ENCODE measurements at regions not wholly inside any gene's neighbourhood (a gene's known extent, or its start where the extent isn't known, plus 50 kb on each side); places are given as distances from the start of the nearest gene placed in this dataset.

DNA sequence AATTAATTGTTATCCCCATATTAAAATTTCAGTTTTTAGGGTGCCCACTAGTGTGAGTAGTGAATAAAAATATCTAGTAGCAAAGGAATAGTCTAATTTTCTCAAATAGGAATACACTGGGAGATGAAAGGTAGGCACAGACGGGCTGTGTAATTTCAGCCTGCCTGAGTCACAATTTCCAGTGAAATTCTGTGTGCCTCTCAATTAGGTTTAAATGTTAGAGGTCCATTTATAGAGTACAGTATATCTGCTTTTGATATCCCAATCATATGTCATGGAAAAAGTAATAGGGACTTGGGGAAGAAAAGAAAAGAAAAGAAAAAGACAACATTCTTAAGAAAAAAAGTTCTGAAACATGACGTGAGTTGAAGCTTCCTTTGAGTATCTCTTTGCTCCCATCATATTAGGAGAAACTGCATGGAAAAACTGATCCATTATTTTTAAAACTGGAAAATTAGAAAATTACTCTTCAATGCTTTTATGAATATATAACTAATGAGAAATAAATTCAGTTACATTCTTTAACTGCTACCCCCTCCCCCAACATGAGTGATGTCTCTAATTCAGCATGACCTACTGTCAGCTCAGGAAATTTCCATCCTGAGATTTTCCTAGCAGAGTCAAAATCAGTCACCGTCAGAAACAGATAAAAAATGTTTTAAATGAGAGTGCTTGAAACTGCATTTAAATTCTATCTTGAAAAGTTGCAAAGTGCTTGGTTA lies 473.8 kb upstream of the HSF2 start:
- H2AK5ac ChIP-seq (ENCODE audit: insufficient read length, low read length) = no peak overlapping the region
- no peak overlapping the region; a peak in 1 of 7 replicates for H3K27ac Mint-ChIP-seq
- peaks cover under 1% of the 10 kb centered on the region; the same call in 1 of the 2 replicates for H3K4me1 ChIP-seq (ENCODE audit: insufficient read depth, low read length)
- H3K27ac ChIP-seq (ENCODE audit: insufficient read length, low read depth, low read length) = no peak overlapping the region
- no CpG with 5 or more reads among the region's 3 CpGs for WGBS (ENCODE audit: extremely low coverage, insufficient read length, low lambda C conversion rate)
- H3K79me1 ChIP-seq (ENCODE audit: insufficient read depth, low read depth, low read length, poor library complexity, severe bottlenecking) = no peaks in the 10 kb centered on the region
- no peak overlapping the region for H2BK12ac ChIP-seq (ENCODE audit: insufficient read length, low read depth, low read length)
- no peak overlapping the region for H2BK5ac ChIP-seq (ENCODE audit: insufficient read length, low read length)
- no peak overlapping the region for H2BK120ac ChIP-seq (ENCODE audit: low read depth, low read length, poor library complexity, severe bottlenecking)
- H3K27me3 Mint-ChIP-seq (ENCODE audit: low read depth) = no peaks in the 10 kb centered on the region
- no peak overlapping the region for H3K4ac ChIP-seq (ENCODE audit: low read depth, low read length)
- peaks cover 22 to 32% of the 10 kb centered on the region in 2 experiments for H3K4me1 Mint-ChIP-seq
- TF ChIP-seq, protein P1, sequence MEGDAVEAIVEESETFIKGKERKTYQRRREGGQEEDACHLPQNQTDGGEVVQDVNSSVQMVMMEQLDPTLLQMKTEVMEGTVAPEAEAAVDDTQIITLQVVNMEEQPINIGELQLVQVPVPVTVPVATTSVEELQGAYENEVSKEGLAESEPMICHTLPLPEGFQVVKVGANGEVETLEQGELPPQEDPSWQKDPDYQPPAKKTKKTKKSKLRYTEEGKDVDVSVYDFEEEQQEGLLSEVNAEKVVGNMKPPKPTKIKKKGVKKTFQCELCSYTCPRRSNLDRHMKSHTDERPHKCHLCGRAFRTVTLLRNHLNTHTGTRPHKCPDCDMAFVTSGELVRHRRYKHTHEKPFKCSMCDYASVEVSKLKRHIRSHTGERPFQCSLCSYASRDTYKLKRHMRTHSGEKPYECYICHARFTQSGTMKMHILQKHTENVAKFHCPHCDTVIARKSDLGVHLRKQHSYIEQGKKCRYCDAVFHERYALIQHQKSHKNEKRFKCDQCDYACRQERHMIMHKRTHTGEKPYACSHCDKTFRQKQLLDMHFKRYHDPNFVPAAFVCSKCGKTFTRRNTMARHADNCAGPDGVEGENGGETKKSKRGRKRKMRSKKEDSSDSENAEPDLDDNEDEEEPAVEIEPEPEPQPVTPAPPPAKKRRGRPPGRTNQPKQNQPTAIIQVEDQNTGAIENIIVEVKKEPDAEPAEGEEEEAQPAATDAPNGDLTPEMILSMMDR (conservative IDR thresholded peaks at IDR 0.05) = no peak
- no peak overlapping the region for H4K8ac ChIP-seq (replicated peaks; ENCODE audit: insufficient read length, low read depth, low read length)
- no peak overlapping the region for H3K4me2 ChIP-seq (ENCODE audit: insufficient read depth, insufficient read length, low read length)
- H3K23ac ChIP-seq (ENCODE audit: insufficient read length, low read depth, low read length) = no peak overlapping the region
- H3K56ac ChIP-seq (ENCODE audit: insufficient read length, low read depth, low read length) = no peak overlapping the region
- no peak overlapping the region for H2BK15ac ChIP-seq (ENCODE audit: low read depth, low read length)
- no peaks in the 10 kb centered on the region for H3K27me3 ChIP-seq (ENCODE audit: insufficient read depth, low read length)
- no peak overlapping the region for H3T11ph ChIP-seq (ENCODE audit: low read length)
- no peaks in the 10 kb centered on the region for H3K9me3 ChIP-seq (ENCODE audit: control insufficient read depth, low read depth, low read length)
- no peaks in the 10 kb centered on the region for H3K23me2 ChIP-seq (ENCODE audit: insufficient read length, low read depth, low read length, poor library complexity, severe bottlenecking)
- H3K18ac ChIP-seq (ENCODE audit: insufficient read length, low read depth, low read length) = no peak overlapping the region
- no peaks in the 10 kb centered on the region for H4K20me1 ChIP-seq (ENCODE audit: control insufficient read depth, insufficient read depth, insufficient read length)
- no peak overlapping the region for H2AFZ ChIP-seq (ENCODE audit: low read length)
- DNase-seq = no peak
- H3K9ac ChIP-seq (ENCODE audit: extremely low read depth, insufficient read length, low read length) = no peak overlapping the region
- H3K9me3 Mint-ChIP-seq = peaks cover 0 to 6% of the 10 kb centered on the region in 2 experiments; a peak in 3 of 5 replicates
- H4K91ac ChIP-seq (ENCODE audit: insufficient read length, low read depth, low read length) = no peak overlapping the region
- no peak overlapping the region for H3K14ac ChIP-seq (ENCODE audit: insufficient read depth, low read length)
- no peak overlapping the region for H4K5ac ChIP-seq (ENCODE audit: insufficient read length, low read depth, low read length)
- H3K79me2 ChIP-seq (ENCODE audit: insufficient read depth, low read length) = no peaks in the 10 kb centered on the region
- H2BK20ac ChIP-seq (ENCODE audit: low read depth, low read length, poor library complexity, severe bottlenecking) = no peak overlapping the region
- H3K4me3 Mint-ChIP-seq = no peak overlapping the region
- peaks cover 0 to 12% (median 8%) of the 10 kb centered on the region in 3 experiments; a peak in 5 of 7 replicates for H3K36me3 Mint-ChIP-seq (ENCODE audit: insufficient read depth in 1 of 3, low read depth in 3 of 3)

Measured in H9 (cell line).